GM12872 (cell line): ENCODE measurements at regions not wholly inside any gene's neighbourhood (a gene's known extent, or its start where the extent isn't known, plus 50 kb on each side); places are given as distances from the start of the nearest gene placed in this dataset.
A peak's percentile ranks its signal among the peaks of the same experiment; 100 is the strongest.

Experiments
- CTCF ChIP-seq: IDR thresholded peaks from 3 replicates; pipeline ENCODE4 v1.5.1; 2011; ENCODE audit warnings: low read depth, mild to moderate bottlenecking, low read length, moderate library complexity; ENCODE audit not compliant: insufficient read depth

- TF ChIP-seq CTCF = no peak
These were observed 605.7 kb upstream of the PABPC4L start for GRCh38 chr4:134807231-134807745.

- no peak for TF ChIP-seq CTCF
These were observed 597.0 kb upstream of the PABPC4L start for GRCh38 chr4:134798573-134798972.

GRCh38 chr4:134787315-134787714 lies 585.7 kb upstream of the PABPC4L start:
- TF ChIP-seq CTCF = no peak

GRCh38 chr4:134780244-134780643 lies 578.7 kb upstream of the PABPC4L start:
- TF ChIP-seq CTCF = no peak

- TF ChIP-seq CTCF = no peak
These were observed 576.0 kb upstream of the PABPC4L start for GRCh38 chr4:134777606-134778005.

GRCh38 chr4:134773497-134774000 lies 572.0 kb upstream of the PABPC4L start:
- TF ChIP-seq CTCF = no peak

- TF ChIP-seq CTCF = peak; percentile 50; the same call in 2 of the 3 replicates
These were observed 560.5 kb upstream of the PABPC4L start for GRCh38 chr4:134762053-134762452.
